ENCODE measurements at regions not wholly inside any gene's neighbourhood (a gene's known extent, or its start where the extent isn't known, plus 50 kb on each side); places are given as distances from the start of the nearest gene placed in this dataset.

- ChIA-PET CTCF (no interaction called here), POLR2A (no interaction called here)
- FAIRE-seq (no peak), DNase-seq (ENCODE audit: low read depth in 1 of 2, low spot score in 1 of 2) (no peak), ATAC-seq (no peak)
- no peak overlapping the region for H3K4me3 ChIP-seq
- no peaks in the 10 kb centered on the region for H3K9me3 ChIP-seq
- TF ChIP-seq HDAC2 (IDR thresholded peaks at IDR 0.05) (no peak), JUN (IDR thresholded peaks at IDR 0.05) (no peak), FOSL2 (IDR thresholded peaks at IDR 0.05) (no peak), FOSL2 (CRISPR knock-in tag; IDR thresholded peaks at IDR 0.05) (no peak), PHF8 (IDR thresholded peaks at IDR 0.05; ENCODE audit: borderline replicate concordance, low read depth) (no peak), NFE2L2 (conservative IDR thresholded peaks at IDR 0.05; ENCODE audit: low read length) (no peak), RARB (CRISPR knock-in tag; IDR thresholded peaks at IDR 0.05) (no peak), HES2 (IDR thresholded peaks at IDR 0.05) (no peak), FOXS1 (CRISPR knock-in tag; IDR thresholded peaks at IDR 0.05) (no peak), RNF2 (IDR thresholded peaks at IDR 0.05; ENCODE audit: borderline replicate concordance, low read depth) (no peak), RFX5 (IDR thresholded peaks at IDR 0.05) (no peak)
- 49% methylated on average over 1 of the region's 1 CpG for WGBS (ENCODE audit: missing lambda C conversion rate)
- H3K27ac ChIP-seq: no peak overlapping the region
- no peak overlapping the region for H3K4me2 ChIP-seq
- no peaks in the 10 kb centered on the region for H3K4me1 ChIP-seq
Measured at GRCh38 chr14:44444454-44444853, 62.6 kb downstream of the FSCB start.

GRCh38 chr14:44438936-44439335, 68.1 kb downstream of the FSCB start:
- Histone ChIP-seq H3K4me2 (no peak overlapping the region), H3K27ac (no peak overlapping the region), H3K4me3 (no peak overlapping the region), H3K4me1 (no peaks in the 10 kb centered on the region), H3K9me3 (no peaks in the 10 kb centered on the region)
- FAIRE-seq (no peak), DNase-seq (ENCODE audit: low read depth in 1 of 2, low spot score in 1 of 2) (no peak), ATAC-seq (no peak)
- POLR2A ChIA-PET: no interaction called here
- CTCF ChIA-PET: no interaction called here
- TF ChIP-seq ESRRA (IDR thresholded peaks at IDR 0.05; ENCODE audit: borderline replicate concordance, low read length) (no peak), RAD21 (conservative IDR thresholded peaks at IDR 0.05 in 1 of 2, IDR thresholded peaks at IDR 0.05 in 1 of 2) (no peak), EP300 (IDR thresholded peaks at IDR 0.05) (no peak), EHMT2 (IDR thresholded peaks at IDR 0.05; ENCODE audit: low read depth) (no peak), CEBPB (IDR thresholded peaks at IDR 0.05) (no peak), RFX5 (IDR thresholded peaks at IDR 0.05) (no peak), NFE2L2 (conservative IDR thresholded peaks at IDR 0.05; ENCODE audit: low read length) (no peak), ZC3H11A (IDR thresholded peaks at IDR 0.05) (no peak), PHF8 (IDR thresholded peaks at IDR 0.05; ENCODE audit: borderline replicate concordance, low read depth) (no peak), FOSB (CRISPR knock-in tag; IDR thresholded peaks at IDR 0.05) (no peak), POLR2A (IDR thresholded peaks at IDR 0.05; ENCODE audit: low read length) (no peak), KDM1A (IDR thresholded peaks at IDR 0.05; ENCODE audit: low read depth) (no peak), FOXS1 (CRISPR knock-in tag; IDR thresholded peaks at IDR 0.05) (no peak), SREBF2 (IDR thresholded peaks at IDR 0.05) (no peak), EHF (CRISPR knock-in tag; IDR thresholded peaks at IDR 0.05) (no peak), HDAC2 (IDR thresholded peaks at IDR 0.05) (no peak)

GRCh38 chr14:44438221-44438620, 68.9 kb downstream of the FSCB start:
- ChIA-PET POLR2A (no interaction called here), CTCF (interaction anchor here (1.1 kb wide), 1 partner anchor 9 kb away, joined by 3 read pairs; no protein-coding TSS in a partner anchor)
- TF ChIP-seq RARB (CRISPR knock-in tag; IDR thresholded peaks at IDR 0.05) (no peak), ZC3H11A (IDR thresholded peaks at IDR 0.05) (no peak), ATOH8 (CRISPR knock-in tag; IDR thresholded peaks at IDR 0.05; ENCODE audit: low read depth) (no peak), RCOR1 (IDR thresholded peaks at IDR 0.05; ENCODE audit: low read depth, low read length) (no peak), JUN (IDR thresholded peaks at IDR 0.05) (no peak), CEBPB (IDR thresholded peaks at IDR 0.05) (no peak), USF2 (IDR thresholded peaks at IDR 0.05) (no peak)
- FAIRE-seq: no peak
- Histone ChIP-seq H3K4me3 (no peak overlapping the region), H3K4me1 (no peaks in the 10 kb centered on the region), H3K9me3 (no peaks in the 10 kb centered on the region), H3K27ac (no peak overlapping the region), H3K4me2 (no peak overlapping the region)
- no peak for ATAC-seq
- no peak for DNase-seq (ENCODE audit: low read depth in 1 of 2, low spot score in 1 of 2)
- WGBS (ENCODE audit: missing lambda C conversion rate): 0% methylated on average over 1 of the region's 1 CpG
